A673 (cell line): ENCODE measurements at regions not wholly inside any gene's neighbourhood (a gene's known extent, or its start where the extent isn't known, plus 50 kb on each side); places are given as distances from the start of the nearest gene placed in this dataset.

ENCODE experiments used
- CTCF ChIP-seq: fragments of 300-800, 200-600 bp; sonication (generic); conservative IDR thresholded peaks from 2 replicates; pipeline ENCODE4 v1.5.1; 2017; ENCODE audit warnings: low read depth, mild to moderate bottlenecking, antibody characterized with exemption, low read length, moderate library complexity, mixed read lengths
- EZH2 ChIP-seq: fragments of 200-600 bp; sonication (generic); IDR thresholded peaks from 2 replicates; pipeline ENCODE4 v1.6.1; 2017; ENCODE audit warnings: borderline replicate concordance, low read depth, mild to moderate bottlenecking, mixed read lengths, antibody characterized with exemption, low read length; ENCODE audit not compliant: poor library complexity, severe bottlenecking

GRCh38 chr11:38339835-38340440 lies 1741.9 kb upstream of the RAG2 start:
- TF ChIP-seq EZH2 (no peak), CTCF (no peak)
